HG02763 (cell line): ENCODE measurements at regions not wholly inside any gene's neighbourhood (a gene's known extent, or its start where the extent isn't known, plus 50 kb on each side); places are given as distances from the start of the nearest gene placed in this dataset.
"Not testable (repeated sequence)": the region's sequence is repeated elsewhere in the genome, so short reads cannot be mapped to it uniquely, and the experiment has no call there.

ENCODE experiments used
- ATAC-seq: cut with Tn5 transposase; IDR thresholded peaks from one replicate; pipeline ENCODE4 v1.9.1; 2021; ENCODE audit warnings: mild to moderate bottlenecking, moderate library complexity; ENCODE audit not compliant: unreplicated experiment

DNA sequence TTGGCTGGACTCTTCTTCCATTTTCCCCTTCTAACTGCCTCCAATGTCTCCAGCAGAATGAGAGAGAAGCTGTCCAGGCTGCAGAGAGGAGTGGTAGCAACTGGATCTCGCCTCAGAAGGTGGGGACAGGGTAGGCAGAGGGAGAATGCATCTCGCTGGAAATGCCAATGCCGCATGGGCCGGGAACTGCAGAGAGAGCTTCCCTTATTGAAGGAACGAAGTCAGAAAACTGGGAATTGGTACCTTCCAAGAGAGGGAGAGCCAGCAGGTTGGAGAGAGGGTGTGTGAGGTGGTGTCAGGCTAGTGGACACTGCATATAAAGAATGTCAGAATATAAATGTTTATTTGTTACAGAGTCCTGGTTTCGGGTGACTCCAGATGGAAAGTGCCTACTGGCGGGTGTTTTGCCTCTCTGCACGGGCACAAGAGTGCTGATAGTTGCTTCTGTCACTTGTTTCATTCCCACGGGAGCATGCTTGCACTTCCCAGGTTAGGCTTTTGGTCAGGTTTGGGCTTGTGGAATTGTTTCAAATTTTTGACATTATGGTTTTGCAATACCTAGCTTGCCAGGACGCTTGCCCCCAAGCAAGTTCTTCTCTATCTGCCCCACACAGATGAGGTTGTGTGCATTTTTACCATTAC is 156.8 kb upstream of the STS start:
- ATAC-seq = no peak

- ATAC-seq = no peak
Observed at GRCh38 chrX:6989858-6990257, 157.7 kb upstream of the STS start.

DNA sequence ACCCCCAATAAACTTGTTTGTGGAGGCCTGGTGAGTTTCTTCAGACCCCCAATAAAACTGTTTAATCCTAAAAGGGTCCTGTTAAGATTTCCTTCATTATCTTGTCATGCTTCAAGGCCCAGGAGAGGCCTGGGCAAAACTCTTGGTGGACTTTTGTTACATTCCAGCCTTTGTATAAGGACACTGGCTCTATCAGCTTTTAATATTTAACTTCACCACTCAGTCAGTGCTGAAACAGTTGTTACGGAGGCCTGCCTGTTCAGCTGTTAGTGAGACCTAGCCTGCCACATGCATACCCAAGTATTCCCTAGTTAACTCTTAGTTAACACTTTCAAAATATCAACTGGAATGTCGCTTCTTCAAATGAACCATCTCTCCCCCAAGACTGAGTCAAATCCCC is 158.8 kb upstream of the STS start:
- ATAC-seq = not testable (repeated sequence)

GRCh38 chrX:6986915-6987314 is 160.6 kb upstream of the STS start:
- ATAC-seq = no peak

DNA sequence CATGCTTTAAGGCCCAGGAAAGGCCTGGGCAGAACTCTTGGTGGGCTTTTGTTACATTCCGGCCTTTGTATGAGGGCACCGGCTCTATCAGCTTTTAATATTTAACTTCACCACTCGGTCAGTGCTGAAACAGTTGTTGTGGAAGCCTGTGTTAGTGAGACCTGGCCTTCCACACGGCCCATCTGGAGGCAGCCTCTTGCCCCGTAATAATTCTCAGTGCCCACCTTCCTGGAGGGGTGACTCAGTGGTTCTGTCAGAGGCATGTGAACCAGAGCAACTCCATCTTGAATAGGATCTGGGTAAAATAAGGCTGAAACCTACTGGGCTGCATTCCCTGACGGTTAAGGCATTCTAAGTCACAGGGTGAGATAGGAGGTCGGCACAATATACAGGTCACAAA is 162.0 kb upstream of the STS start:
- ATAC-seq = no peak

GRCh38 chrX:6983207-6983955 is 164.1 kb upstream of the STS start:
- no peak for ATAC-seq

GRCh38 chrX:6981718-6982406 is 165.7 kb upstream of the STS start:
- ATAC-seq = no peak

- ATAC-seq = no peak
Observed at GRCh38 chrX:6980981-6981380, 166.5 kb upstream of the STS start.

GRCh38 chrX:6968231-6968630 is 179.3 kb upstream of the STS start:
- no peak for ATAC-seq

DNA sequence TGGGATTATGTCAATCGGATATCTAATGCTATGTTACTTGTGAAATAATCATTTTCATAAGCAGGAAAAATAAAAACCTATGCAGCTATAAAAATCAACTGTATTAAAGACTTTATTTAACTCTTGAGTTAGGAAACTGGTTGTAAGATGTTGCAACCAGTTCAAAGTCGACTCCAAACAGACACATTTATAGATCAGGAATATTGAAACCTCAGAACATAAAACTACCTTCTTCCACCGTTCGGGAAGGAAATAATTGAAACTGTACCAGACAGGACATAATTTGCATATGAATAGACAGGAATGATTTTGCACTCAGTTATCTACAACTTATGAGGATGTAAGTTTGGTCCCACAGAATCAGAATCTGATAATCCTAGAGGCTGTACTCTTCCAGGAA is 181.8 kb upstream of the STS start:
- ATAC-seq = no peak

DNA sequence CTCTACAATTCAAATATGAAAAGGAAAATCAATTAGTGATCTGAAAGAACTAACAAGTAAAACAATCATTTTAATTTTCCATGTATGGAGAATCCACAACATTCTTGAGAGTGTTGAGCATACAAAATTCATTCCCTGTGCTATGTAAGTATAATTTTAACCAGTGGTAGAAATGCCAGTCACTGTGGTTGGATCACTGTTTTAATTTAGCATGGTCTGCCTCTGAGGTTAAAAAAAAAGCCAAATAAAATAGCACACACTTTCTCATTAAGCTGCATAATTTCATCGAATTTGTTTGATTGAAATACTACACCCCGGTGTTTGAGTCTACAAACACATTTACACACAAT is 185.5 kb upstream of the STS start:
- ATAC-seq = no peak

DNA sequence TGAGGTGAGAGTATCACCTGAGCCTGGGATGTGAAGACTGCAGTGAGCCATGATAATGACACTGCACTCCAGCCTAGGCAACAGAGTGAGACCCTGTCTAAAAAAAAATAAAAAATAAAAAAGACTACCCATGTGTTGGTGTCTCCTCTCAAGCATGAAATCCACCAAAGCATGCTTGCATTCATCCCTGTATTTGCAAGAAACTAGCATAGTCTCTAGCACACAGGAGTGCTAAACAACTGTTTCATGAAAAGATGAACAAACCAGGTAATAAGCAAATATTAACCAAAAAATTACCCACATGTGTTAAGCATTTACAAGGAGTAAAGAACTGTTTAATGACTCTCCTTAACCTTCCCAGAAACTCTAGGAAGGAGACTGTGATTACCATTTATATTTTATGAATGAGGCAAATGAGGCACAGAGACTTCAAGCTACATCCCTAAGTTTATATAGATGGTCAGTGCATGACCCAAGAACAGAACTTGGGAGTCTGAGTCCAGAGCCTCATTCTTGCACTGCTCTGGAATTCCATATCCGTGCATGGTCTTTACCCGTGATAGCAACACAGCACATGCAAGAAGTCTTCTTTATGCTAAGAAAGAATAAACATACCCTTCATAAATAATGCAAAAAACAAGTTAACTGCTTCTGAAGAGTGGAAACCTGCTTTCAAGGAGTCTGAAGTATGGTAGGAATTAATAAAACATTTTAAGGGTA is 186.1 kb upstream of the STS start:
- no peak for ATAC-seq

DNA sequence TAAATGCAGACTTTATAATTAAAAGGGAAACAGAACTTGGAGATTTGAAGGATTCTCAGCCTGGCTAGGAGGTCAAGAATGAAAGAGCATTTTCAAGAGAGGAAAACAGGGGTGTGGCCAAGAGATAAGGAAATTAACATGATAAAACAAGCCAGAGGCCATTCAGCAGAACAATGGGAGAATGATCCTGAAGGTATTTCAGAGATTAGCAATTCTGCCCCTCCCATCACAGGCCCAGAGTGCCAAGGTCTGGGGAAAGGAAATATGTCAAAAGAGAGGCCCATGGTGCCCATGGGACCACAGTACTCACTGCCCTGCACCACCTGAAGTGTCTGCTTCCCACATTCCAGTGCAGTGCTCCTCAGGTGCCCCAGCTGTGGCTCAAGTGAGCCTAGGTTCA is 188.5 kb upstream of the STS start:
- ATAC-seq = no peak

DNA sequence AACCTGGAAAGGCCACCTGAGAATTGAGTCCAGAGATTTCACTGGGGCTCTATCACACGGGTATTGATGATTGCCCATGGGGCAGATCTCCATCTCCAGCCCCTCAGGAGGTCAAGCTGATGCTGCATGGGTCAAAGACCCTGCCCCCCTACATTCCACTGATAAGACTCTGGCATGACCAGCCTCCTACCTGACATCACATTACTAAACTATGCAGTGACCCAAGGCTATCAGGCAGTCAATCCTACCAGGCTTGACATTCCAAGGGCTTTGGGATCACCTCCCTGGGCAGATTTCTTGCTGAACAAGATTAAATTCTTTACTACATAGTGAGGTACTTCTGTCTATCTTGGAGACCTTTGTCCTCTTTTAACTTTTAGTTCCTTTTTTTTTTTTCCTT is 192.7 kb upstream of the STS start:
- no peak for ATAC-seq

DNA sequence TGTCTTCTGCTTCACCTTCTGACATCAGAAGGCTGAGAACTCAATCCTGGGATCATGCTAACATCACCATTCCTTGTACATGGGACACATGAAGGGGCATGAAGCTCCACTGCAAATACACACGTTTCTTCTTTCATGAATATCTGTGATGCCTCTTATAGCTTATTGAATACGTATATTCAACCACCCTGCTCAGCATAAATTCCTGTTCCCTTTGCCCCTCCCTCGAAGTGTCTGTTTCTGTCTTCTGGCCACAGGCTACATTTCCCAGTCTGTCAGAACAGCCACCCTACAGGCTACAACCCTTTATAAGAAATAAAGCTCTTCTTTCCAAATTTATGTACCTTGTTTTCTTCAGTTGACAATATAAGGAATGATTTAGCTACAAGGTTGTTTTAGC is 201.3 kb upstream of the STS start:
- ATAC-seq = no peak

- no peak for ATAC-seq
Observed at GRCh38 chrX:6941041-6941440, 206.5 kb upstream of the STS start.

DNA sequence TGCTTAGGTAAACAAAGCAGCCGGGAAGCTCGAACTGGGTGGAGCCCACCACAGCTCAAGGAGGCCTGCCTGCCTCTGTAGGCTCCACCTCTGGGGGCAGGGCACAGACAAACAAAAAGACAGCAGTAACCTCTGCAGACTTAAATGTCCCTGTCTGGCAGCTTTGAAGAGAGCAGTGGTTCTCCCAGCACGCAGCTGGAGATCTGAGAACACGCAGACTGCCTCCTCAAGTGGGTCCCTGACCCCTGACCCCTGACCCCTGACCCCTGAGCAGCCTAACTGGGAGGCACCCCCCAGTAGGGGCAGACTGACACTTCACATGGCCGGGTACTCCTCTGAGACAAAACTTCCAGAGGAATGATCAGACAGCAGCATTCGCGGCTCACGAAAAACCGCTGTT is 214.6 kb upstream of the STS start:
- ATAC-seq = not testable (repeated sequence)

DNA sequence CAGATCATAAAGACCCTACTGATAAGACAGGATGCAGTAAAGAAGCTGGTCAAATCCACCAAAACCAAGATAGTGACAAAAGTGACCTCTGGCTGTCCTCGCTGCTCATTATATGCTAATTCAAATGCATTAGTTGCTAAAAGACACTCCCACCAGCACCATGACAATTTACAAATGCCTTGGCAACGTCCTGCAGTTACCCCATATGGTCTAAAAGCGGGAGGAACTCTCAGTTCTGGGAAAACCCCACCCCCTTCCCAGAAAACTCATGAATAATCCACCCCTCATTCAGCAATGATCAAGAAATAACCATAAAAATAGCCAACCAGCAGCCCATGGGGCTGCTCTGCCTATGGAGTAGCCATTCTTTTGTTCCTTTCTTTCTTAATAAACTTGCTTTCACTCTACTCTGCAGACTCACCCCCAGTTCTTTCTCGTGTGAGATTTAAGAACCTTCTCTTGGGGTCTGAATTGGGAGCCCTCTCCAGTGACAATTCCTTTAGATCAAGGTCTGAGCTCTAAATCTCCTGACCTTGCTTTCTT is 217.1 kb upstream of the STS start:
- no peak for ATAC-seq

DNA sequence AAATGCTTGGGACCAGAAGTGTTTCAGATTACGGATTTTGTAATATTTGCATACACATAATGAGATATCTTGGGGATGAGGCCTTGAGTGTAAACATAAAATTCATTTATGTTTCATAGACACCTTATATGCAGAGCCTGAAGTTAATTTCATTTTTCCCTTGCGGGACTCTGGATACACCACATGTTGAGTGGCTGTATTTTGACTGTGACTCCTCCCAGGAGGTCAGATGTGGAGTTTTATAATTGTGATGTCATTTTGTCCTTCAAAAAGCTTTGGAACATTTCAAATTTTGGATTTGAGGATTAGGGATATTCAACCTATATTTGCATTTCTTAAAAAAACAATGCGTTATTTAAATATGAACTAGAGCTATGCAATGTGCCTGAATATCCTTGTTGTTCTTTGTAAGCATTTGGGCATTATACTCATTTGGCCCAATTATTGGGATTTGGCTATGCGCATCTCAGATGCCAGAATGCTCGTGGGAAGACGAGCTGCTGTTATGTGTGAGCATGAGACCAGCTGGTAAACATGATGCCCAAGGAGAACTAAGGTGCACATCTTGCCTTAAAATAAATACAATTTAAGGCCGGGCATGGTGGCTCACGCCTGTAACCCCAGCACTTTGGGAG is 223.0 kb upstream of the STS start:
- ATAC-seq = no peak

- ATAC-seq = no peak
Observed at GRCh38 chrX:6917666-6918065, 229.8 kb upstream of the STS start.

- no peak for ATAC-seq
Observed at GRCh38 chrX:6910218-6910617, 237.3 kb upstream of the STS start.
